RWPE2 (cell line): ENCODE measurements at regions not wholly inside any gene's neighbourhood (a gene's known extent, or its start where the extent isn't known, plus 50 kb on each side); places are given as distances from the start of the nearest gene placed in this dataset.
A peak's percentile ranks its signal among the peaks of the same experiment; 100 is the strongest.

Source experiments
- ATAC-seq: fragments of 200-7000 bp; cut with Tn5 transposase; 3 replicates; pipeline ENCODE4 v1.9.1; 2021; ENCODE audit warnings: low read depth
- DNase-seq: peaks from one replicate; pipeline ENCODE4 v3.0.0-alpha.2; 2020; ENCODE audit warnings: low spot score
- H3K27ac ChIP-seq: fragments of 450-650 bp; 2 replicates; pipeline ENCODE4 v1.5.1; 2017; ENCODE audit warnings: mild to moderate bottlenecking; ENCODE audit not compliant: poor library complexity, severe bottlenecking
- H3K27me3 ChIP-seq: fragments of 250-450 bp; sonication (Bioruptor Pico); 2 replicates; pipeline ENCODE4 v1.5.1; 2021; ENCODE audit warnings: mild to moderate bottlenecking, moderate library complexity; ENCODE audit not compliant: insufficient read depth, poor library complexity, severe bottlenecking
- H3K36me3 ChIP-seq: fragments of 250-450 bp; sonication (Bioruptor Pico); 2 replicates; pipeline ENCODE4 v1.5.1; 2020; ENCODE audit warnings: low read depth, mild to moderate bottlenecking, moderate library complexity
- H3K4me1 ChIP-seq: fragments of 250-450 bp; sonication (Bioruptor Pico); 2 replicates; pipeline ENCODE4 v1.5.1; 2021; ENCODE audit warnings: mild to moderate bottlenecking, moderate library complexity; ENCODE audit not compliant: insufficient read depth, poor library complexity, severe bottlenecking
- H3K4me3 ChIP-seq: fragments of 250-450 bp; sonication (Bioruptor Pico); 2 replicates; pipeline ENCODE4 v1.5.1; 2021; ENCODE audit warnings: mild to moderate bottlenecking, moderate library complexity; ENCODE audit not compliant: severe bottlenecking
- H3K9me3 ChIP-seq: fragments of 250-450 bp; sonication (Bioruptor Pico); 2 replicates; pipeline ENCODE4 v1.5.1; 2021; ENCODE audit warnings: mild to moderate bottlenecking, moderate library complexity; ENCODE audit not compliant: severe bottlenecking
- CTCF ChIP-seq: fragments of 450-650 bp; IDR thresholded peaks from one replicate; pipeline ENCODE4 v1.5.1; 2017; ENCODE audit warnings: mild to moderate bottlenecking, moderate library complexity; ENCODE audit not compliant: poor library complexity, severe bottlenecking

DNA sequence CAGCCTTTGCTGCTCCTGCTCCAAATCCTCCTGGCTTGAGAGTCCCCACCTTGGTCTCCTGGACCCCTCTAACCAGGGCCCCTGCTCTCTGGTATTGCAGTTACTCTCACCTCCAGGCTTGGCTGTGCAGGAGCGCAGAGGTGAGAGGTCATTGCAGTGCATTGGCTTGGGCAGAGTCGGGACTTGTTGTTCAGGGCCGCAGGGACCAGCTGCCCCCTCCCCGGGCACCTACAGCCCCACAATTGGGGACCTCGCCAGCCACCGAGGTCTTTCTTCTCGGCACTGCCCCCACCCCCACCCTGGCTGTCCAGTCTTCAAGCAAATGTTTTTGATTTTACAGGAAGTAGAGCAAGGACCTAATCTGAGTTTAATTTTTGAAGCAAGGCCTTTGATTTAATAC lies 65.5 kb upstream of the FGF3 start:
- H3K4me1 ChIP-seq, result no peaks in the 10 kb centered on the region
- ATAC-seq (no peak), DNase-seq (no peak)
- H3K9me3 ChIP-seq, result no peaks in the 10 kb centered on the region
- no peaks in the 10 kb centered on the region for H3K27me3 ChIP-seq
- no peak overlapping the region for H3K4me3 ChIP-seq
- H3K27ac ChIP-seq, result no peak overlapping the region
- no peaks in the 10 kb centered on the region for H3K36me3 ChIP-seq
- TF ChIP-seq CTCF, result no peak

GRCh38 chr11:69887330-69887729 lies 68.1 kb upstream of the FGF3 start:
- no peaks in the 10 kb centered on the region for H3K9me3 ChIP-seq
- TF ChIP-seq CTCF, result no peak
- no peak overlapping the region for H3K4me3 ChIP-seq
- DNase-seq (no peak), ATAC-seq (no peak)
- H3K36me3 ChIP-seq, result no peaks in the 10 kb centered on the region
- no peaks in the 10 kb centered on the region for H3K27me3 ChIP-seq
- H3K4me1 ChIP-seq, result no peaks in the 10 kb centered on the region
- H3K27ac ChIP-seq, result no peak overlapping the region

- TF ChIP-seq CTCF, result no peak
- no peaks in the 10 kb centered on the region for H3K27me3 ChIP-seq
- ATAC-seq, result no peak
Measured at GRCh38 chr11:69887841-69888427, 68.7 kb upstream of the FGF3 start.

GRCh38 chr11:69888483-69889181 lies 69.4 kb upstream of the FGF3 start:
- TF ChIP-seq CTCF, result peak; percentile 84

More at GRCh38 chr11:69887841-69888427, 68.7 kb upstream of the FGF3 start:
- no peak overlapping the region for H3K4me3 ChIP-seq
- no peaks in the 10 kb centered on the region for H3K9me3 ChIP-seq
- H3K27ac ChIP-seq, result no peak overlapping the region
- H3K4me1 ChIP-seq, result no peaks in the 10 kb centered on the region
- no peaks in the 10 kb centered on the region for H3K36me3 ChIP-seq
- peak; percentile 16 for DNase-seq

More at GRCh38 chr11:69888483-69889181, 69.4 kb upstream of the FGF3 start:
- Histone ChIP-seq H3K9me3 (no peaks in the 10 kb centered on the region), H3K27ac (no peak overlapping the region), H3K36me3 (no peaks in the 10 kb centered on the region), H3K4me1 (no peaks in the 10 kb centered on the region), H3K27me3 (no peaks in the 10 kb centered on the region), H3K4me3 (no peak overlapping the region)
- ATAC-seq, result peak; percentile 76
- peak; percentile 49 for DNase-seq
